ENCODE measurements at regions not wholly inside any gene's neighbourhood (a gene's known extent, or its start where the extent isn't known, plus 50 kb on each side); places are given as distances from the start of the nearest gene placed in this dataset.
A peak's percentile ranks its signal among the peaks of the same experiment; 100 is the strongest.

DNA sequence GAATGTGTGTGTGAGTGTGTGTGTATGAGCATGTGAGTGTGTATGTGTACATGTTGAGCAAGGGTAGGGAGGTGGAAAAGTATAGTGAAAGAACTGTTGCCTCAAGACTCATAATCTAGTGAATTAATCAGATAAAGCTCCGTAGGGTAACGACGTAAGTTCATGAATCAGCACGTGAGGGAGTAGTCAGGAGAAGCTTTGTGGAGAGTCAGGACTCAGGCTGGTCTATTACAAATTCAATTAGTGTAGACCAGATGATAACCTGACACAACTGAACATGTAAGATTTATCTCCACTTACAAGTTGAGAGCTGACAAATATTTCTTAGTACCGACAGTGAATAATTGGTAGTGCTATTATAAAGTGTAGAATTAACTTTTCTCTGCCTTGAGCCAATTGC lies 194.5 kb downstream of the RAD51AP2 start:
- Histone ChIP-seq H3K9me3 (ENCODE audit: control insufficient read depth, low read length) (no peaks in the 10 kb centered on the region), H2AFZ (no peak overlapping the region), H3K27me3 (ENCODE audit: control insufficient read depth, insufficient read depth, low read length) (no peaks in the 10 kb centered on the region), H3K79me2 (no peaks in the 10 kb centered on the region), H3K4me3 (ENCODE audit: low read depth, low read length) (no peak overlapping the region), H3K9ac (no peak overlapping the region), H3K4me1 (no peaks in the 10 kb centered on the region), H3K4me2 (ENCODE audit: low read length) (no peak overlapping the region), H3K27ac (no peak overlapping the region), H3K36me3 (ENCODE audit: control insufficient read depth, insufficient read depth, low read length) (no peaks in the 10 kb centered on the region)
- TF ChIP-seq, protein P1, sequence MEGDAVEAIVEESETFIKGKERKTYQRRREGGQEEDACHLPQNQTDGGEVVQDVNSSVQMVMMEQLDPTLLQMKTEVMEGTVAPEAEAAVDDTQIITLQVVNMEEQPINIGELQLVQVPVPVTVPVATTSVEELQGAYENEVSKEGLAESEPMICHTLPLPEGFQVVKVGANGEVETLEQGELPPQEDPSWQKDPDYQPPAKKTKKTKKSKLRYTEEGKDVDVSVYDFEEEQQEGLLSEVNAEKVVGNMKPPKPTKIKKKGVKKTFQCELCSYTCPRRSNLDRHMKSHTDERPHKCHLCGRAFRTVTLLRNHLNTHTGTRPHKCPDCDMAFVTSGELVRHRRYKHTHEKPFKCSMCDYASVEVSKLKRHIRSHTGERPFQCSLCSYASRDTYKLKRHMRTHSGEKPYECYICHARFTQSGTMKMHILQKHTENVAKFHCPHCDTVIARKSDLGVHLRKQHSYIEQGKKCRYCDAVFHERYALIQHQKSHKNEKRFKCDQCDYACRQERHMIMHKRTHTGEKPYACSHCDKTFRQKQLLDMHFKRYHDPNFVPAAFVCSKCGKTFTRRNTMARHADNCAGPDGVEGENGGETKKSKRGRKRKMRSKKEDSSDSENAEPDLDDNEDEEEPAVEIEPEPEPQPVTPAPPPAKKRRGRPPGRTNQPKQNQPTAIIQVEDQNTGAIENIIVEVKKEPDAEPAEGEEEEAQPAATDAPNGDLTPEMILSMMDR (IDR thresholded peaks at IDR 0.05), result no peak

DNA sequence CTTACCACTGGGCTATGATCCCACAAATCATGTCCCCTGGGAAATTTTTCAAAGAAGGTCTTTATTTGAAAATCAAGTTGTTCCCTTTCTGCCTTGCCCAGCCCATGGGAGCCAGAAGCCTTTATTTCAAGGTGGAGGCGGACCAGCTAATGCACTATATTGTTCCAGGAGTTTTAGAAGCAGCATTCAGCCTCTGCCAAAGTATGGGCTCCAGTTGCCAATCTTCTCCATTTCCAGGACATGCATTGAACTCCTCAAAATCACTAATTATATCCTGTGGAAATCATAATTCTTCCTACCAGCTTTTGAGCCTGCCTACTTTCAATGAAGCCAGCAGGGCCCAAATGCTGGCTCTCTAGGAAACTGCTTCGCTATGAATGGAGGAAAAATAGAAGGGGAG lies 195.8 kb downstream of the RAD51AP2 start:
- Histone ChIP-seq H3K27ac (no peak overlapping the region), H3K4me1 (peaks cover 2% of the 10 kb centered on the region), H3K27me3 (ENCODE audit: control insufficient read depth, insufficient read depth, low read length) (no peaks in the 10 kb centered on the region), H3K4me2 (ENCODE audit: low read length) (no peak overlapping the region), H3K9me3 (ENCODE audit: control insufficient read depth, low read length) (no peaks in the 10 kb centered on the region), H2AFZ (no peak overlapping the region), H3K9ac (no peak overlapping the region), H3K79me2 (no peaks in the 10 kb centered on the region), H3K4me3 (ENCODE audit: low read depth, low read length) (no peak overlapping the region), H3K36me3 (ENCODE audit: control insufficient read depth, insufficient read depth, low read length) (no peaks in the 10 kb centered on the region)
- TF ChIP-seq, protein P1 (IDR thresholded peaks at IDR 0.05), result no peak

DNA sequence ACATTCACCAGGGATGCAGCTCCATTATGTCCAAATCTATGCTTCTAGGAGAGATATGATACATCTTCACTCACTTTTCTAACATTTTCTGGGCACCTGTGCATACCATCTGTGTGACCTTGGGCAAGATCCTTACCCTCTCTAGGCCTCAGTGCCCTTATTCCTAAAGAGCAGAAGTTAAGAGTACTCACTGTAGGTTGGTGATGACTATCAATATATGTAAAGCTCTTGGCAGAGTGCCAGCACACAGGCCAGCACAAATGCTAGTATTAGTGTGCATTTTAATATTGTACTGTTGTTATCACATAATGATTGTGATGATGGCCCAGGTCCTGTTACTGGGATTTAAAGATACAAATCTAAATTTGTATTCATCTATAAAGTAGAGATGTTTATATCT lies 199.2 kb downstream of the RAD51AP2 start:
- H3K9ac ChIP-seq, result no peak overlapping the region
- TF ChIP-seq, protein P1 (IDR thresholded peaks at IDR 0.05), result no peak
- no peaks in the 10 kb centered on the region for H3K9me3 ChIP-seq (ENCODE audit: control insufficient read depth, low read length)
- no peaks in the 10 kb centered on the region for H3K79me2 ChIP-seq
- no peak overlapping the region for H3K27ac ChIP-seq
- H3K36me3 ChIP-seq (ENCODE audit: control insufficient read depth, insufficient read depth, low read length), result no peaks in the 10 kb centered on the region
- no peak overlapping the region for H3K4me2 ChIP-seq (ENCODE audit: low read length)
- H3K4me1 ChIP-seq, result peaks cover 2% of the 10 kb centered on the region
- no peaks in the 10 kb centered on the region for H3K27me3 ChIP-seq (ENCODE audit: control insufficient read depth, insufficient read depth, low read length)
- H2AFZ ChIP-seq, result no peak overlapping the region
- H3K4me3 ChIP-seq (ENCODE audit: low read depth, low read length), result no peak overlapping the region

DNA sequence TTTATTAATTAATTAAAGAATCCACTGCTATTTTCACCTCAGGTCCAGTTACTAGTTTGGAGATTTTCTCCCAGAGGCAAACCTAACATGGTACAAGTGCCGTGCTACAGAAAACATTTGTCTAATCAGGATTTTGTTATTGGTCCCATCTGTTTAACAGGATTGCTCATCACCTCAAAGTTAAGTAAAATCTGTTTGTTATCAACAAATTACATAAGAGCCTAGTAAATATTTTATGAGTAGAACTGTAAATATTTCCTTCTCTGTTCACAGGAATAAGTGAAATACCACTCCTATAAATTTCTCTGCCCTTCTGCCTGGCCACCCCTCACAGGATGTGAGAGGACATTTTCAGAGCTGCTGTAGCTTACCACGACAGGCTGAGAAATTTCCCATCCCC lies 200.2 kb downstream of the RAD51AP2 start:
- H3K4me3 ChIP-seq (ENCODE audit: low read depth, low read length), result no peak overlapping the region

DNA sequence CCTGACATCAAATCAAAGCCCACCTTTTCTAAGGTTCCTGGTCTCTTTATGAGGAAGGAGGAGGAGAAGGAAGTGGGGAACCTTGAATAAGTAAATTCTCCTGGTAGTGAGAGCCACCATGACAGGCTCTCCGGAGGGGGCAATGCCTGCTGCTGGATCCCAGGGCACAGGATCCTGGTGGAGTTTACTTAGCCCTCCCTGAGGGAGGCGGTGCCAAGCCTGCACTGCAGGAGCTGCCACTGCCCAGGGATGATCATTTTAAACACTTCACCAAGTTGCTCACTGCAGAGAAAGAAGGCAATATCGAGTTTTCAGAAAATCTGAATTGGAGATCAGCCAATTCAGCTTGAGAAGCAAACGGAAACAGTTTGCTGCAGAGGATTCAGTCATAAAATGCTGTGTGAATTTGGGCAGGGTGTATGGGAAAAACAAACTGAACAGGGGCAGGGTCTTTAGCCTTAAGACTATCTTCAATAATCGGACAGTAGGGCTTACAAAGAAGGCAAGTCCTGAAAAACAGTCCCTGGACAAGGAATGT lies 200.7 kb downstream of the RAD51AP2 start:
- Histone ChIP-seq H3K9me3 (ENCODE audit: control insufficient read depth, low read length) (no peaks in the 10 kb centered on the region), H3K27me3 (ENCODE audit: control insufficient read depth, insufficient read depth, low read length) (no peaks in the 10 kb centered on the region), H3K4me2 (ENCODE audit: low read length) (no peak overlapping the region), H3K4me3 (ENCODE audit: low read depth, low read length) (no peak overlapping the region), H3K27ac (no peak overlapping the region), H3K36me3 (ENCODE audit: control insufficient read depth, insufficient read depth, low read length) (no peaks in the 10 kb centered on the region), H3K79me2 (no peaks in the 10 kb centered on the region), H3K9ac (no peak overlapping the region), H2AFZ (peak overlapping the region; percentile 22), H3K4me1 (peaks cover 2% of the 10 kb centered on the region)
- TF ChIP-seq, protein P1 (IDR thresholded peaks at IDR 0.05), result no peak

More for the DNA sequence above, 200.2 kb downstream of the RAD51AP2 start:
- H3K4me1 ChIP-seq, result peaks cover 2% of the 10 kb centered on the region
- no peak overlapping the region for H2AFZ ChIP-seq
- H3K4me2 ChIP-seq (ENCODE audit: low read length), result no peak overlapping the region
- H3K9me3 ChIP-seq (ENCODE audit: control insufficient read depth, low read length), result no peaks in the 10 kb centered on the region
- no peaks in the 10 kb centered on the region for H3K79me2 ChIP-seq
- no peak overlapping the region for H3K9ac ChIP-seq
- TF ChIP-seq, protein P1 (IDR thresholded peaks at IDR 0.05), result no peak
- H3K36me3 ChIP-seq (ENCODE audit: control insufficient read depth, insufficient read depth, low read length), result no peaks in the 10 kb centered on the region
- H3K27ac ChIP-seq, result no peak overlapping the region
- no peaks in the 10 kb centered on the region for H3K27me3 ChIP-seq (ENCODE audit: control insufficient read depth, insufficient read depth, low read length)

Measured in parathyroid adenoma (tissue), 2 donors.